KMS-11 (cell line): ENCODE measurements at regions not wholly inside any gene's neighbourhood (a gene's known extent, or its start where the extent isn't known, plus 50 kb on each side); places are given as distances from the start of the nearest gene placed in this dataset.

Experiments
- H2AFZ ChIP-seq: fragments of 200-600 bp; sonication (generic); 2 replicates; pipeline ENCODE4 v1.6.1; 2016; ENCODE audit warnings: antibody characterized with exemption, mixed run types, low read depth
- H3K27ac ChIP-seq: fragments of 200-600 bp; sonication (generic); 2 replicates; pipeline ENCODE4 v1.6.1; 2016; ENCODE audit warnings: mild to moderate bottlenecking, mixed run types
- H3K27me3 ChIP-seq: fragments of 200-600 bp; sonication (generic); 2 replicates; pipeline ENCODE4 v1.6.1; 2017; ENCODE audit warnings: mild to moderate bottlenecking, low read depth, mixed run types, moderate library complexity; ENCODE audit not compliant: insufficient read depth
- H3K36me3 ChIP-seq: fragments of 200-600 bp; sonication (generic); 2 replicates; pipeline ENCODE4 v1.6.1; 2017; ENCODE audit warnings: mild to moderate bottlenecking, mixed run types; ENCODE audit not compliant: insufficient read depth
- H3K4me1 ChIP-seq: fragments of 200-600 bp; sonication (generic); 2 replicates; pipeline ENCODE4 v1.6.1; 2016; ENCODE audit warnings: mild to moderate bottlenecking, low read depth, mixed run types; ENCODE audit not compliant: poor library complexity, severe bottlenecking
- H3K4me2 ChIP-seq: fragments of 200-600 bp; sonication (generic); 2 replicates; pipeline ENCODE4 v1.7.0; 2016; ENCODE audit warnings: mild to moderate bottlenecking, mixed run types
- H3K4me3 ChIP-seq: fragments of 200-600 bp; sonication (generic); IDR thresholded peaks from 2 replicates; pipeline ENCODE4 v1.6.1; 2017; ENCODE audit warnings: low read depth, low read length, mixed read lengths; ENCODE audit not compliant: insufficient read depth
- H3K79me2 ChIP-seq: fragments of 200-600 bp; sonication (generic); 2 replicates; pipeline ENCODE4 v1.6.1; 2016; ENCODE audit warnings: low read depth, mixed run types; ENCODE audit not compliant: insufficient read depth
- H3K9ac ChIP-seq: fragments of 200-600 bp; sonication (generic); 2 replicates; pipeline ENCODE4 v1.6.1; 2016; ENCODE audit warnings: mild to moderate bottlenecking, mixed run types
- H4K20me1 ChIP-seq: fragments of 200-600 bp; sonication (generic); 2 replicates; pipeline ENCODE4 v1.6.1; 2016; ENCODE audit warnings: mild to moderate bottlenecking, mixed run types; ENCODE audit not compliant: insufficient read depth
- CTCF ChIP-seq: fragments of 200-600 bp; sonication (generic); conservative IDR thresholded peaks from 2 replicates; pipeline ENCODE4 v1.6.1; 2017; ENCODE audit warnings: low read depth, mild to moderate bottlenecking, antibody characterized with exemption, low read length, moderate library complexity, mixed read lengths

GRCh38 chr9:118478752-118479151 is 774.5 kb downstream of the TLR4 start:
- no peaks in the 10 kb centered on the region for H3K4me1 ChIP-seq
- H3K36me3 ChIP-seq = no peaks in the 10 kb centered on the region
- H2AFZ ChIP-seq = no peak overlapping the region
- no peak overlapping the region for H3K27ac ChIP-seq
- H4K20me1 ChIP-seq = no peaks in the 10 kb centered on the region
- no peaks in the 10 kb centered on the region for H3K79me2 ChIP-seq
- no peak overlapping the region for H3K4me3 ChIP-seq
- no peak overlapping the region for H3K9ac ChIP-seq
- no peaks in the 10 kb centered on the region for H3K27me3 ChIP-seq
- no peak overlapping the region for H3K4me2 ChIP-seq
- TF ChIP-seq CTCF = no peak

GRCh38 chr9:118482306-118482705 is 778.1 kb downstream of the TLR4 start:
- no peak for TF ChIP-seq CTCF
- no peaks in the 10 kb centered on the region for H4K20me1 ChIP-seq

GRCh38 chr9:118483677-118484076 is 779.5 kb downstream of the TLR4 start:
- Histone ChIP-seq H3K4me1 (no peaks in the 10 kb centered on the region), H3K4me2 (no peak overlapping the region), H4K20me1 (no peaks in the 10 kb centered on the region), H3K36me3 (no peaks in the 10 kb centered on the region), H3K4me3 (no peak overlapping the region), H2AFZ (no peak overlapping the region), H3K27me3 (no peaks in the 10 kb centered on the region), H3K27ac (no peak overlapping the region), H3K9ac (no peak overlapping the region), H3K79me2 (no peaks in the 10 kb centered on the region)
- no peak for TF ChIP-seq CTCF

More at GRCh38 chr9:118482306-118482705, 778.1 kb downstream of the TLR4 start:
- Histone ChIP-seq H3K79me2 (no peaks in the 10 kb centered on the region), H3K4me2 (no peak overlapping the region), H3K27me3 (no peaks in the 10 kb centered on the region), H3K4me3 (no peak overlapping the region), H3K36me3 (no peaks in the 10 kb centered on the region), H3K9ac (no peak overlapping the region), H2AFZ (no peak overlapping the region), H3K27ac (no peak overlapping the region), H3K4me1 (no peaks in the 10 kb centered on the region)

- Histone ChIP-seq H3K79me2 (no peaks in the 10 kb centered on the region), H3K36me3 (no peaks in the 10 kb centered on the region), H3K27me3 (no peaks in the 10 kb centered on the region), H3K4me1 (no peaks in the 10 kb centered on the region), H2AFZ (no peak overlapping the region), H3K9ac (no peak overlapping the region), H3K4me2 (no peak overlapping the region), H4K20me1 (no peaks in the 10 kb centered on the region), H3K27ac (no peak overlapping the region), H3K4me3 (no peak overlapping the region)
- no peak for TF ChIP-seq CTCF
Measured at GRCh38 chr9:118503236-118503635, 799.0 kb downstream of the TLR4 start.
